DMS53 treated with DMSO at 0.1 percent for 48 hours (cell line): ENCODE measurements at regions not wholly inside any gene's neighbourhood (a gene's known extent, or its start where the extent isn't known, plus 50 kb on each side); places are given as distances from the start of the nearest gene placed in this dataset.
A peak's percentile ranks its signal among the peaks of the same experiment; 100 is the strongest.

ENCODE experiments used
- DNase-seq: peaks from one replicate; lab custom pipeline; 2025; ENCODE audit not compliant: unreplicated experiment; lab: John Stamatoyannopoulos, UW

GRCh38 chr18:67695684-67696083 is 179.2 kb upstream of the DSEL start:
- DNase-seq: no peak

DNA sequence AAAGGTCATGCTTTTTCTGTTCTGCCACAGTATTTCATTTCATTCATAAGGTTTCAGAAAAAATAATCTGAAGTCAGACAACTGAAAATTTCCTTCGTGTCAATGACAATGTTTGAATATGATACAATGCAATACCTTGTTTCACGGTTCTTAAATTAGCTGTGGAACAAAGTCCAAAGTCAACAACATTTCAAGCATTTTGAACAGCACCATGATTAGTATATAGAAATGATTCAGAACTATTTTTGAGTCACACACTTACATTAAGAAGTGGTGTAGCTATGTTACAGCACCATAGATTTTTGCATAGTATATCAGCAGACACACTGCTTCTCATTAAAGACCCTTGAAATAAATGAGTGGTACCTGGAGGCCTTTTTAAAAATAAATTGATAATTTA is 178.3 kb upstream of the DSEL start:
- DNase-seq: peak; percentile 45

DNA sequence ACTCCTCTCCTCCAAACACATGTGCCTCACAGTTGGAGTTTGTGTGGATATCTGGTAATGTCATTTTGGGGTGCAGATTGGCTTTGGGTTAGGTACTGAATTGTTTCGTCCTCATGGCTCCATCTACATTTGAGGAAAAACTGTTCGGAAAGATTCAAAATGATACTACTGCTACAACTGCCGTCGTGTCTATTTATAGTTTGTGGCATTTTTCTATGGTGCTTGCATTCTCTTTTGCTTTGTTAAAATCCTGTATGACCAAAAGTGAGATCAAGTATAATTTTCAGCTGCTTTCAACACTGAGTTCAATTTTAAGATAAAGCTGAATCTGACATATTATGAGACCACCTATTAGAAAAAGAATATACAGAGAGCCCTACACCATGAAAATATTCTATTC is 176.3 kb upstream of the DSEL start:
- DNase-seq: no peak

GRCh38 chr18:67682516-67682915 is 166.0 kb upstream of the DSEL start:
- DNase-seq: no peak

DNA sequence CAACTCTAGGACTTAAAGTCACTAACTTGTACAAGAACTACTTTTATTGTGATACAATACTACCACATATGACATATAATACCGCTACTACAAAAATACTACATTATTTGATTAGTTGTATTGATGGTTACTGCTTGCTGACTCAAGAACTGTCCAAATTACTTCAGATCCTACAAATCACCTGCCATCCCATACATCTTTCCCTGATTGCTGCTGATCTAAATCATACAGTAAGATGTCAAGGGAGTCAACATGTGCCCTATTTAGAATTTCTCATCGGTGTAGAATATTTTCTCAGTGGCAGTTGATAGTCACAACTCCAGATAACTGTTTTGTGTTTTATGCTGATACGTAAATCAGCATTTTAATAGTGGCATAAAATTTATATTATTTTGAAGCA is 161.0 kb upstream of the DSEL start:
- no peak for DNase-seq

DNA sequence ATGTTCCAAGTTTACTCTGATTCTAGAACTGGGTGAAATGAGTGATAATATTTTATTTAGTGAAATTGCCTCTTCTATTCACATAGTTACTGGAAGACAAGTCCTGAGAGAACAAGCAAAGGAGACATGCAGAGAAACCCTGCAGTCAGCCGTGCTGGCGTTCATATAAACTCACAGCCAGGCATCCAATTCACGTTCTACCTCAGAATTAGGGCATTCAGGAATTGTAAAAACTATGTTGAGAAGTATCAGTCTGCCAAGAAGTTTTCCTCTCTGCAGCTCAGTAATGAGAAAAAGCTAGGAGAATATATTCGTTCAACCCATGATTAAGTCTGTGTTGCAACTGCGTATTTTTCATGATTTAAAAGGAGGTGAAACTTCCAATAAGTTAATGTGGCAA is 156.2 kb upstream of the DSEL start:
- DNase-seq: no peak

DNA sequence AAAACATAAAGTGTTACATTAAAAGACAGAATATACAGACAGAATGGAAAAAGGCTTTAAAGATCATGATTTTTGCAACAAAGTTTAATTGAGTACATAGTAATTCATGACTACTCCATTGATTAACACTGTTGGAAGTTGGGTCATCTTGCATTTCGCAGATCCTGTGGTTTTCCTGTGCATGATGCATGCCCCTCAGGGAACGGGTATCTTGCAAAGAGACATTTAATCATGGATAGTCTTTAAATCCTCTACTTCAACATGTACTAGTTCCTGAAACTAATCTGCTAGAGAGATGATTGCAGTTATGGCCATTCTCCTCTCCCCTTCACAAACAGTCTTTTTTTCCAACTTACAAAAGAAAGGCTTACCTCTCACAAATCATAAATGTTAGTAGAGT is 155.6 kb upstream of the DSEL start:
- no peak for DNase-seq

DNA sequence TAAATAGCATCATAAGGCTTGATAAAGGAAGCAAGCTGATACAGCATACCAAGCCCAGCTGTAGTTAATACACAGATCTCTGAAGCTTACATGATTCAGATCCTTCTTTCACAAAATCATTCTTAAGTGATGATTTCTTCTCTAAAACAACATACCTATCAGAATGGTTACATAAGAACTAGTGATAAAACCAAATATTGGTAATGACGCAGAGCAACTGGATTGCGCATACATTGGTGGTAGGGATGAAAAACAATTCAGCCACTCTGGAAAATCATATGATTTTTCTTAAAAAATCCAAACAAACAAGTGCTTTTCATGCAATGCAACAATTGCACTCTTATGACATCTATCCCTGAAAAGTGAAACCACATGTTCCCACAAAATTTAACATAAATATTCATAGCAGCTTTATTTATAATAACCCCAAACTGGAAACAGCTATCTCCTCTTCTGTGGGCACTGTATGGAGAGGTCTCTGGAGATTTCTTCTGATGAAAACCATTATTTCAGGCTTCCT is 153.6 kb upstream of the DSEL start:
- DNase-seq: no peak

GRCh38 chr18:67665266-67665665 is 148.7 kb upstream of the DSEL start:
- DNase-seq: no peak

- DNase-seq: no peak
Observed at GRCh38 chr18:67662996-67663395, 146.5 kb upstream of the DSEL start.

DNA sequence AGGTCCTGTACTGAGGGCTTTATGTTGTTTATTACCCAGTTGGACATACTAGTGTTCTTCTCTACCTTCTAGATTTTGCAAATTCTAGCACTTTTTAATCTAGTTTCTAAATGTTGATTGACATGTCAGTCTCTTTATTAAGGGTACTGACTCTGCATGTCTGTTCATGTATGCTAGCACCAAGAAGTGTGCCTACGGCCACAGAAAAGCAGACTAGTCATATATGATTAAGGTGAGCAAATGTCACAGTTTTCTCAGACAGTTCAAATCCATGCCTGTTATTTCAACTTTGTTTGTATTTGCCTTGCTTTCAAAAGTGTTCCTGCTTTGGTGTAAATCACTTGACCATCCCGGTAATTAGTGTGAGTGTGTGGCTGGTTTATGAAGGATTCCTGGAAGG is 145.0 kb upstream of the DSEL start:
- no peak for DNase-seq

DNA sequence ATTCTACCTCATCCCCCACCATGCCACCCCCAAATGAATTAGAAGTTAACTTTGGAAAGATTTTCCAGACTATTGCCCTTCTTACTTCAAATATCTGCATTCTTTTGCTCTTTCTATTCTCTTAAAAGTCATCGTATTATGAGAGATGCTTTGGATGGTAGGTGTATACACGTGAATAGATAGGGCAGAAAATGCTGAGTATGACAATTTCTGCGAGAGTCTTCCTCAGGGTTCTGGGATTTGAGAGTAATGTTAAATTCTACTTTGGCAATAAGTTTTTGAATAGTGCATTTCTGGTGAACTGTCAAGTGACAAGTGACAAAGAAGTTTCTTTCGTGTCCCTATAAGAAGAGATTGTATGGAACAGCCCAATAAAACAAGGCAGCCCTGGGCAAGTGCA is 137.6 kb upstream of the DSEL start:
- no peak for DNase-seq

DNA sequence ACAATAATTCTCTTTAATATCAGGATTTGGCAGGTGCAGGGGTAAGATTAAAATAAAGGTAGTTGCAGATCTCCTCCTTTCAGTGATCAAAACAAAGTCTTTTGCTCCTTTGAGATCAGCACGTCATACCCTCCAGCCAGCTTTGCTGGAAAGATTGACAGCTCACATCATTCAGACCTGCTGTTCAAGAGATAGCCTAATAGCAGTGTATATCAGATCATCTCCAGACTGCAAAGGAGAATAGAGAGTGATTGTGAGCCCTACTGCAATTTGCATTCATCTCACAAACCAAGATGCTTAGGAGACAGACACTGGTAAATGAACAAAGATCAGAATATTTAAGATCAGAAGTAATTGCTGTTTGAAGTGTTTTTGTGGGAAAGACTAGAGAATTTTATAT is 135.8 kb upstream of the DSEL start:
- DNase-seq: no peak

- no peak for DNase-seq
Observed at GRCh38 chr18:67651438-67651837, 134.9 kb upstream of the DSEL start.

GRCh38 chr18:67650686-67651385 is 134.3 kb upstream of the DSEL start:
- no peak for DNase-seq

DNA sequence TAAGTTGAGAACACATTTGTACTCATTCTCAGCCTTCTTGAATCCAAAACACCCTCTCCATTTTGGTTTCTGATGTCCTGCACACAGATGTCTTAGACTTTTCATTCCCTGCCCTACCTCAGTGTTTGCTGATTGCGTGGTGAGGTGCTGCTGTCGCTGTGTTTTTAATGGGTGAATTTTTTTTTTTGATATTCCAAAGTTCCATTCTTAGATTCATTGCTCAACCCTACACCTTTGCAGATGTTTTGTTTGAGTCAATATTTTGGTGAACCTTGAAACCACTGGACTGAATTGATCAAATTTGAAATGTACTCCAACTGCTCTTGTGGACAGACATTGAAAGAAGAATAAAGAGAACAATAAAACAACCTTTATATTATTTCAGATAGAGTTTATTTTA is 130.4 kb upstream of the DSEL start:
- no peak for DNase-seq

GRCh38 chr18:67644226-67644625 is 127.7 kb upstream of the DSEL start:
- no peak for DNase-seq

DNA sequence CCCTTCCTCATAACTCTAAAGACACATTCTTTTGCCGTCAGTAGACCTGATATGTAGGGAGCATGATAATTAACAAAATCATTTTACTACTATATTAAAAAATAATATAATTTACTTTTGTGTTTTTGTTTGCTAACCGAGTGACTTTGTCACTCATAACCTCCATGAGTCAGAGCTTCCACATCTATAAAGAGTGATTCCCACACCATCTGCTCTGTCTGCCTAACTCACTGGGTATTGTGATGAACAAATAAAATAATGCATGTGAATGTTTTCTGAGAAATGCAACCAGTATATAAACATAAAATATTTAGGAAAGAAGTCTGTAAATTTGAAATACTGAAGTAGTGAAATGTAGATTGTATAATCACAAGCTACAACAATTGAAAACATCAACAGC is 123.4 kb upstream of the DSEL start:
- DNase-seq: no peak

GRCh38 chr18:67636597-67637385 is 120.3 kb upstream of the DSEL start:
- DNase-seq: no peak

DNA sequence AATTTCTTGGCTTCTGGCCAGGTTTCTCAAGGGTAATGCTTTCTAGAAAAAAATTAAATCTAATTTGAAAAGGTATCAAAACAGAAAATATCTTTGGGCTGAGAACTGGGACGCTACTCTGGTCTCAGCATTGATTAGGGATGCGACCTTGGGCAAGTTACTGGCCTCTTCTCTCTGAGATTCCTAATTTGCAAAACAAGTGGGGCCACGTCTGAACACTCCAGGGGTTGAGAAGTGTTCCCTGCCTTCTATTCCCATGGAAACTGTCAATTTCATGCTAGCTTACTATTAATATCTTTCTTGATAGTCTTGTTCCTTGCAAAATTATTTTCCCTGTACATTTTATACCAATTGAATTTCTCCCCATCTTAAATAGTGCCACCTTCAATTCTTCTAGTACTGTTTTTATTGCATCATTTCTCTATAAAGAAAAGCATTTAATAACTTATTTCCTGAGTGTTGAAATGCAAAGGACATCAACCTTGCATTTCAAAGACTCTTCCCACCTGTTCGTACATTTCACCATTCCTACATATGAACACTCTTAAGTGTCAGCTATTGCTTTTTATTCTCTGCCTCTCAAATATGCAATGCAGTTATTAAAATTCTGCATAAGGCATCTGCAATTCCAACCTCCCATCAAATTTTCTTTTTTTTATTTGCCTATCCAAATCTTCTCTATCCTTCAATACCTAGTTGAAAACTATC is 118.3 kb upstream of the DSEL start:
- no peak for DNase-seq

DNA sequence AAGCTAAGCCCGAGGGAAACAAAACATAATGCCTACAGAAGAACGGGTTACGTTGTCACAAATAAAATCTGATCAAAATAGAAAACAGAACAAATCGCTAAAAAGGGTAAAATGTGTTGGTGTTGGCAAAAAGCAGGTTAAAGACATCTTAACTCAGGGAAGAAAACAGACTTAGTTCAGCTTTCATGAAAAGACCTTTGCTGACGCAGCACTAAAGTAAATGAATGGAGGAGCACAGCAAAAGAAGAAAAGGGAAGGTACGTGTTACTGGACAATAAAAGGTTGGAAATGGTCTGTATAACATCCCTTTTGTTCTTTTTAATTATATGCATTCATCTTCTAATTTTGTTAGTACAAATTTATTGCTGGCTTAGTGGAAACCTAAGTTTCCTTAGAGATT is 117.4 kb upstream of the DSEL start:
- no peak for DNase-seq

DNA sequence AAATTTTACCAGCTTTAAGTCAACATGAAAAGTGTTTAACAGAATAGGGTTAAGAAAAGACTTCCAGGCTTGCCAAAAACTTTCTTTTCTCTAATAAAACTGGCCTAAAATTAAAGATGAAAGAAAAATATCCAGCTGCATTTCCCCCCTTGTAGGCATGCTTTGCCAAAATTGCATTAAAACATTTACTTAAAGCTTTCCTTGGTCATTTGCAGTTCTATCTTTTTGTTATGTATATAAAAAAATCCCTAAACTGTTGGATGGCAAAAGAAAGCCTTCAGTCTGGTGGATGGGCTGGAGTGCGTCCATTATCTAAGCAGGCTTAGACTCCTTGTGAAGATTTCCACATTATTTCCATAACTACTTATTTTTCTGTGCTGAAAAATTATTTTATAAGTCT is 105.4 kb upstream of the DSEL start:
- DNase-seq: no peak
